SK-N-SH (cell line): ENCODE measurements at regions not wholly inside any gene's neighbourhood (a gene's known extent, or its start where the extent isn't known, plus 50 kb on each side); places are given as distances from the start of the nearest gene placed in this dataset.

Experiments used
- CTCF ChIA-PET: fragments of 300-600, 350-600 bp; formaldehyde crosslinking; extraction: SDS; loops from one replicate; lab custom pipeline; 2021; lab: Yijun Ruan, JAX
- POLR2A ChIA-PET: fragments of 350-600 bp; sonication (Branson Sonifier 250); formaldehyde crosslinking; extraction: SDS; loops from one replicate; lab custom pipeline; 2020; ENCODE audit warnings: antibody characterized with exemption, inconsistent platforms; lab: Yijun Ruan, JAX
- DNase-seq: peaks from one replicate; pipeline ENCODE4 v3.0.0; 2012
- H2AFZ ChIP-seq: fragments of 200-600 bp; sonication (generic); 2 replicates; pipeline ENCODE4 v1.8.1; 2016; ENCODE audit warnings: antibody characterized with exemption, mild to moderate bottlenecking, low read depth
- H3F3A ChIP-seq: fragments of 200-600 bp; sonication (generic); replicated peaks from 2 replicates; pipeline ENCODE3; 2016; ENCODE audit warnings: antibody characterized with exemption, mild to moderate bottlenecking; ENCODE audit not compliant: insufficient read depth
- H3K27ac ChIP-seq, 2 experiments: fragments of 200-500 bp in 1 of 2; fragments of 200-600 bp in 1 of 2; sonication (Bioruptor generic) in 1 of 2; sonication (generic), shearing (Covaris generic) in 1 of 2; 2 replicates each; pipeline versions ENCODE4 v1.5.1 to v1.6.1; 2014 to 2016; ENCODE audit warnings: low read depth in 2 of 2, inconsistent platforms in 1 of 2, low read length in 1 of 2, mild to moderate bottlenecking in 1 of 2, mixed read lengths in 1 of 2
- H3K27me3 ChIP-seq: fragments of 200-600 bp; sonication (generic), shearing (Covaris generic); 2 replicates; pipeline ENCODE4 v1.6.1; 2016; ENCODE audit warnings: mixed run types; ENCODE audit not compliant: insufficient read depth
- H3K36me3 ChIP-seq, 2 experiments: fragments of 200-500 bp in 1 of 2; fragments of 200-600 bp in 1 of 2; sonication (Bioruptor generic) in 1 of 2; sonication (generic) in 1 of 2; replicated peaks in 1 of 2; 2 replicates each; pipeline versions ENCODE3 to v1.5.1; 2014 to 2016; ENCODE audit warnings: low read length in 1 of 2, mild to moderate bottlenecking in 1 of 2; ENCODE audit not compliant: insufficient read depth in 2 of 2, control insufficient read depth in 1 of 2
- H3K4me1 ChIP-seq, 2 experiments: fragments of 200-500 bp in 1 of 2; fragments of 200-600 bp in 1 of 2; sonication (Bioruptor generic) in 1 of 2; sonication (generic), shearing (Covaris generic) in 1 of 2; 2 replicates each; pipeline versions ENCODE4 v1.5.1 to v1.6.1; 2014 to 2016; ENCODE audit warnings: low read depth in 1 of 2, low read length in 1 of 2, mixed run types in 1 of 2; ENCODE audit not compliant: insufficient read depth in 2 of 2, control insufficient read depth in 1 of 2
- H3K4me2 ChIP-seq: fragments of 200-600 bp; sonication (generic), shearing (Covaris generic); 2 replicates; pipeline ENCODE4 v1.6.1; 2017; ENCODE audit warnings: mixed run types
- H3K4me3 ChIP-seq, 2 experiments: fragments of 200-500 bp in 1 of 2; fragments of 200-600 bp in 1 of 2; sonication (Bioruptor generic) in 1 of 2; sonication (generic), shearing (Covaris generic) in 1 of 2; 2 replicates each; pipeline versions ENCODE4 v1.5.1 to v1.8.1; 2014 to 2016; ENCODE audit warnings: low read depth in 2 of 2, inconsistent platforms in 1 of 2, low read length in 1 of 2, mild to moderate bottlenecking in 1 of 2, mixed read lengths in 1 of 2, moderate library complexity in 1 of 2
- H3K79me2 ChIP-seq: fragments of 200-600 bp; sonication (generic); 2 replicates; pipeline ENCODE4 v1.8.1; 2017; ENCODE audit warnings: mild to moderate bottlenecking; ENCODE audit not compliant: insufficient read depth
- H3K9ac ChIP-seq: fragments of 200-600 bp; sonication (generic); 2 replicates; pipeline ENCODE4 v1.6.1; 2017; ENCODE audit warnings: mixed run types
- H3K9me2 ChIP-seq: fragments of 200-600 bp; sonication (generic); 2 replicates; pipeline ENCODE4 v1.6.1; 2017; ENCODE audit warnings: mixed run types
- H3K9me3 ChIP-seq: fragments of 200-600 bp; sonication (generic); 2 replicates; pipeline ENCODE4 v1.6.1; 2017; ENCODE audit warnings: mixed run types, mild to moderate bottlenecking, moderate library complexity
- H4K20me1 ChIP-seq: fragments of 200-600 bp; sonication (generic); 2 replicates; pipeline ENCODE4 v1.6.1; 2017; ENCODE audit warnings: mild to moderate bottlenecking, mixed run types; ENCODE audit not compliant: insufficient read depth
- CHD2 ChIP-seq: fragments of 150-350 bp; IDR thresholded peaks from 2 replicates; pipeline ENCODE4 v1.6.1; 2018; ENCODE audit warnings: low read length; ENCODE audit not compliant: partially characterized antibody
- ELF1 ChIP-seq: IDR thresholded peaks from 2 replicates; pipeline ENCODE4 v1.4.0; 2012
- EP300 ChIP-seq, 2 experiments: IDR thresholded peaks; 2 replicates each; pipeline versions ENCODE4 v1.4.0 to v1.6.1; 2012; ENCODE audit warnings: borderline replicate concordance in 1 of 2, low read depth in 1 of 2, low read length in 1 of 2
- EZH2phosphoT487 ChIP-seq: fragments of 200-600 bp; sonication (generic); IDR thresholded peaks from 2 replicates; pipeline ENCODE4 v1.6.1; 2017; ENCODE audit warnings: low read depth, mixed run types, mild to moderate bottlenecking, antibody characterized with exemption, moderate library complexity, borderline replicate concordance
- FOSL2 ChIP-seq: IDR thresholded peaks from 2 replicates; pipeline ENCODE4 v1.4.0; 2012; ENCODE audit warnings: low read depth, mild to moderate bottlenecking, moderate library complexity, borderline replicate concordance
- MXI1 ChIP-seq: IDR thresholded peaks from 2 replicates; pipeline ENCODE4 v1.6.1; 2012; ENCODE audit warnings: mild to moderate bottlenecking, low read depth, low read length, improper control_type of control experiment
- POLR2AphosphoS5 ChIP-seq: IDR thresholded peaks from 2 replicates; pipeline ENCODE4 v1.6.1; 2012; ENCODE audit warnings: low read depth, low read length
- REST ChIP-seq: IDR thresholded peaks from 2 replicates; pipeline ENCODE4 v1.6.1; 2012; ENCODE audit warnings: mild to moderate bottlenecking, low read depth, low read length, moderate library complexity
- USF2 ChIP-seq: fragments of 150-350 bp; IDR thresholded peaks from 2 replicates; pipeline ENCODE4 v1.6.1; 2017; ENCODE audit warnings: antibody characterized with exemption, low read length, low read depth, borderline replicate concordance
- ZBTB33 ChIP-seq: IDR thresholded peaks from 2 replicates; pipeline ENCODE4 v1.4.0; 2012; ENCODE audit warnings: low read depth, borderline replicate concordance
- WGBS: methylation state at CpG from one replicate; pipeline ENCODE4 v1.1.6; 2017; ENCODE audit warnings: low lambda C conversion rate; 5-methylcytosine and 5-hydroxymethylcytosine counted together

DNA sequence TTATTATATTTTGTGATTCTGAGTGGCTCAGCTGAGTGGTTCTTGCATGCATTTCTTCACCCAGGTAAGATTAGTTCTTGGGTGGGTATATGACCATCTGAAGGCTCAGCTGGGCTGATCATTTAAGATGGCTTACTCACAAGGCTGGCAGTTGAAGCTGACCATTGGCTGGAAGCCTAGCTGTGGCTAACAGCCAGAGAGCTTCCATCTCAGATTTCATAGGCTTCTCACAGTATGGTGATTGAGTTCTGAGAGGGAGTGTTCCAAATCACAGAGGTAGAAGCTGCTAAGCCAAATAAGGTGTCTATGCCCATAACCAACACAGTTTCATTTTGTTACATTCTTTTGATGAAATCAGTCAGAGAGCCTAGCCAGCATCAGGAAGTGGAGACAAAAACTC is 117.4 kb upstream of the RPRM start:
- Histone ChIP-seq H3K79me2 (no peaks in the 10 kb centered on the region), H3K9ac (no peak overlapping the region), H4K20me1 (no peaks in the 10 kb centered on the region), H3K27ac (no peak overlapping the region), H3K4me2 (no peak overlapping the region), H3F3A (no peaks in the 10 kb centered on the region), H2AFZ (no peak overlapping the region), H3K9me2 (no peaks in the 10 kb centered on the region), H3K9me3 (no peaks in the 10 kb centered on the region), H3K36me3 (no peaks in the 10 kb centered on the region), H3K4me1 (no peaks in the 10 kb centered on the region), H3K27me3 (no peaks in the 10 kb centered on the region), H3K4me3 (no peak overlapping the region)
- TF ChIP-seq MXI1: no peak
- no peak for TF ChIP-seq CHD2
- TF ChIP-seq ELF1: no peak
- no peak for TF ChIP-seq USF2
- no peak for TF ChIP-seq ZBTB33
- TF ChIP-seq FOSL2: no peak
- TF ChIP-seq REST: no peak
- TF ChIP-seq POLR2AphosphoS5: no peak
- no peak for TF ChIP-seq EP300 (IDR thresholded peaks at IDR 0.05; ENCODE audit: borderline replicate concordance in 1 of 2, low read depth in 1 of 2, low read length in 1 of 2)
- DNase-seq: no peak
- ChIA-PET CTCF (no interaction called here), POLR2A (no interaction called here)

DNA sequence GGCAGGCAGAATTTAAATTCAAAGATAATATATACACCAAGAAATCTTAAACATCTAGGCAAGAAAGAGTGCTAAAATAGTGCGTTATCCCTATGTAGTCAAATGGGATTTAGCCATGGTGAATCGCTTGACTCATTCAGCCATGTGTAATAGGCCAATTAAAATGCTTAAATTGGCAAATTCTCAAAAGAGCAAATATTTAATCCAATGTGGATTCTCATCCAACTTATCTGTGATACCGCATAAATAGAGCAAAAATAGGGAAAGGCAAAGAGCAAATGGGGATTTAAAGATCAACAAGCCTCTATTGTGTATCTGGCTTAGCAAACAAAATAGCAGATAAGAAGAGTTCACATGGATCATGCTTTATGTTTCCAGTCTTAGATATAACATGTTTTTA is 123.2 kb upstream of the RPRM start:
- no peak overlapping the region for H3K27ac ChIP-seq
- POLR2A ChIA-PET: no interaction called here

More for the DNA sequence above, 123.2 kb upstream of the RPRM start:
- Histone ChIP-seq H3K4me3 (no peak overlapping the region), H2AFZ (no peak overlapping the region), H3K9me3 (no peaks in the 10 kb centered on the region), H3F3A (no peaks in the 10 kb centered on the region), H3K9ac (no peak overlapping the region), H3K9me2 (no peaks in the 10 kb centered on the region), H3K79me2 (no peaks in the 10 kb centered on the region), H3K4me2 (no peak overlapping the region), H3K4me1 (no peaks in the 10 kb centered on the region), H3K27me3 (no peaks in the 10 kb centered on the region)
- no peak for DNase-seq
- CTCF ChIA-PET: no interaction called here
- TF ChIP-seq EZH2phosphoT487 (no peak), MXI1 (no peak)
- TF ChIP-seq, all 33 proteins: peak for 0
- H4K20me1 ChIP-seq: no peaks in the 10 kb centered on the region
- WGBS: 16% methylated on average over 3 of the region's 3 CpGs
- no peaks in the 10 kb centered on the region for H3K36me3 ChIP-seq
